RWPE1 (cell line): ENCODE measurements at regions not wholly inside any gene's neighbourhood (a gene's known extent, or its start where the extent isn't known, plus 50 kb on each side); places are given as distances from the start of the nearest gene placed in this dataset.

Experiments
- CTCF ChIA-PET: fragments of 350-600 bp; sonication (Branson Sonifier 250); formaldehyde crosslinking; extraction: SDS; loops from one replicate; lab custom pipeline; 2021; lab: Yijun Ruan, JAX
- POLR2A ChIA-PET: fragments of 400-600 bp; formaldehyde crosslinking; extraction: SDS; loops from one replicate; lab custom pipeline; 2020; ENCODE audit warnings: antibody characterized with exemption; ENCODE audit not compliant: low non-redundant PET; lab: Yijun Ruan, JAX
- DNase-seq: peaks from one replicate; pipeline ENCODE4 v3.0.0; 2012; ENCODE audit warnings: low spot score
- H3K27ac ChIP-seq: fragments of 450-650 bp; 2 replicates; pipeline ENCODE4 v1.5.1; 2017
- CTCF ChIP-seq: fragments of 450-650 bp; conservative IDR thresholded peaks from 2 replicates; pipeline ENCODE4 v1.5.1; 2017; ENCODE audit warnings: low read depth, mild to moderate bottlenecking

- TF ChIP-seq CTCF, result no peak
- CTCF ChIA-PET, result interaction anchor here (0.5 to 0.6 kb wide), 2 partner anchors 69 to 128 kb away, joined by 3 read pairs; no protein-coding TSS in a partner anchor
- POLR2A ChIA-PET, result no interaction called here
These were observed 643.8 kb downstream of the SORCS1 start for GRCh38 chr10:106520698-106521097.

GRCh38 chr10:106519376-106520030 lies 645.0 kb downstream of the SORCS1 start:
- DNase-seq, result no peak
- POLR2A ChIA-PET, result no interaction called here
- CTCF ChIA-PET, result interaction anchor here (0.6 kb wide), 1 partner anchor 1766 kb away, joined by 3 read pairs; no protein-coding TSS in a partner anchor
- H3K27ac ChIP-seq, result no peak overlapping the region
- TF ChIP-seq CTCF, result no peak

More at GRCh38 chr10:106520698-106521097, 643.8 kb downstream of the SORCS1 start:
- no peak overlapping the region for H3K27ac ChIP-seq
- no peak for DNase-seq

- CTCF ChIA-PET, result interaction anchor here (0.6 kb wide), 1 partner anchor 1325 kb away, joined by 3 read pairs; no protein-coding TSS in a partner anchor
- no peak for TF ChIP-seq CTCF
These were observed 649.2 kb downstream of the SORCS1 start for GRCh38 chr10:106515206-106515790.

DNA sequence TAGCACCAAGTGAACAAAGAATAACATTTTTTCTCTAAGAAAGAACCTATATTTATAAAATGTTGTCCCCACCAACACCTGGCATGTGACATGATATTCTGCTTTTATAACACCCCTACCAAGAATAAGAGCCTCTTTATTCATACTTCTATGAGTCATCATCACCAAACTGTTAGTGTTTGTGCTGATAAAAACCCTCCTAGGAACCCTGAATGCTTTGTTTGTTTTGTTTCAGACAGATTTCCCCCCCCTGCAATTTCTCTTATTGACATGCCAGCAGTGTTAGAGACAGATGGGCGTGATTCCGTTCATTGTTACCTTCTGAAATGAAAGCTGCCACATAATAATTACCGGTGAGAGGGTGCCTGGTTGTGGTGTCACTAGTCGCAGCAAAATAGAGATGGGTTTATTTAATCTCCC lies 651.1 kb downstream of the SORCS1 start:
- peak; percentile 16 for DNase-seq
- ChIA-PET POLR2A (no interaction called here), CTCF (interaction anchor here (0.6 kb wide), 1 partner anchor 1732 kb away, joined by 3 read pairs; no protein-coding TSS in a partner anchor)
- TF ChIP-seq CTCF, result no peak
- H3K27ac ChIP-seq, result no peak overlapping the region

More at GRCh38 chr10:106515206-106515790, 649.2 kb downstream of the SORCS1 start:
- POLR2A ChIA-PET, result no interaction called here
- H3K27ac ChIP-seq, result no peak overlapping the region
- DNase-seq, result peak; percentile 38

DNA sequence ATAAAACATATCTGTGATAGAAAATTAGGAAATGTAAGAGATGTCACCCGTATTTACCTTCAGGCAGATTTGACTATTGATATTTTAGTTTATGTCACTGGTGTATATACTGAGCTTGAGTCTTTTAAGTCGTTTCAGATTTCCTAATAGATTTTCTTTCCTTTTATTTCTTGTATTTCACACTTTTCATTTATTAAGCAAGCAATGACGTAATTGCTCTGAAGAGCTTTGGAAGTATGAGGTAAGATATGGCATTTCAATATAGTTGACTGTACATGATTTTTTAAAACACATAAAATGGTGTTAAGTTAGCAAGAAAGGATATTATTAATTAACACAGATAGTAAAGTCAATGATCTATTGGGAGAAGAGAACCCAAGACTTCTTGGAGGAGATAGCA lies 652.6 kb downstream of the SORCS1 start:
- ChIA-PET CTCF (no interaction called here), POLR2A (no interaction called here)
- no peak overlapping the region for H3K27ac ChIP-seq
- TF ChIP-seq CTCF, result no peak
- no peak for DNase-seq

DNA sequence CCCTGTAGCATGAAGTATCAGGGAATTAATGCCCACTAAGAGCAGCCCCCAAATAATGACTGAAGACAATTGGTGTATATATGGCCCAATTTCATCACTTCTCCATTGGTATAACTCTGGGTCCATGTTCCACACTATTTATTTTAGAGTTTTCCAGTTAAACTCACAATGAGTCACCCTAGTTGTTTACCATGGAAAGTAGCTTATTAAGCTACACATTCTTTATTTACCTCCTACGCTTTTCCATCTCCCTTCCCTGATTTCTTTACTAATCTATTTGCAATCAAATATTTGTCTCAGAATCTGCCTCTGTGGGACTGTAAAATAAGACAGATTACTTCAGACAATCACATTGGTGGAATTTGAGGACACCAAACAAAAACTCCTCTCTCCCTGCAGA lies 655.6 kb downstream of the SORCS1 start:
- no peak for TF ChIP-seq CTCF
- H3K27ac ChIP-seq, result no peak overlapping the region
- POLR2A ChIA-PET, result no interaction called here
- CTCF ChIA-PET, result no interaction called here
- peak; percentile 8 for DNase-seq
